Natural killer cell (primary cell): ENCODE measurements at regions not wholly inside any gene's neighbourhood (a gene's known extent, or its start where the extent isn't known, plus 50 kb on each side); places are given as distances from the start of the nearest gene placed in this dataset.

Experiments
- ATAC-seq, 3 donors: fragments of 150-1000 bp in 2 of 3; fragments of 200-7000 bp in 1 of 3; cut with Tn5 transposase; 1 replicate in 1 of 3; 2 replicates in 2 of 3; pipeline ENCODE4 v1.10.0; 2021; ENCODE audit warnings: mild to moderate bottlenecking in 2 of 3, moderate library complexity in 2 of 3
- DNase-seq, 2 donors: peaks; one replicate each; pipeline versions ENCODE4 v3.0.0 to v3.0.0-alpha.2; 2013 to 2021; ENCODE audit warnings: mixed read lengths in 1 of 2
- H3K27ac ChIP-seq: one replicate; pipeline ENCODE4 v1.5.1; 2013; ENCODE audit warnings: mild to moderate bottlenecking, low read length
- H3K27me3 ChIP-seq: one replicate; pipeline ENCODE4 v1.6.1; 2013; ENCODE audit warnings: low read length; ENCODE audit not compliant: control insufficient read depth, insufficient read depth
- H3K36me3 ChIP-seq: one replicate; pipeline ENCODE4 v1.6.1; 2013; ENCODE audit warnings: low read length; ENCODE audit not compliant: control insufficient read depth, insufficient read depth
- H3K4me1 ChIP-seq: one replicate; pipeline ENCODE4 v1.6.1; 2013; ENCODE audit warnings: low read length; ENCODE audit not compliant: control insufficient read depth, insufficient read depth
- H3K4me3 ChIP-seq: one replicate; pipeline ENCODE4 v1.5.1; 2013; ENCODE audit warnings: low read length
- H3K9me3 ChIP-seq: one replicate; pipeline ENCODE4 v1.6.1; 2013; ENCODE audit warnings: low read length; ENCODE audit not compliant: control insufficient read depth, insufficient read depth
- H3K27ac Mint-ChIP-seq, 2 donors: one replicate each; pipeline ENCODE4 v1.8.0; 2022; ENCODE audit warnings: mild to moderate bottlenecking in 2 of 2, mixed read lengths in 2 of 2, moderate library complexity in 1 of 2
- H3K27me3 Mint-ChIP-seq, 2 donors: one replicate each; pipeline ENCODE4 v1.8.0; 2022; ENCODE audit warnings: low read depth in 2 of 2, mixed read lengths in 2 of 2
- H3K36me3 Mint-ChIP-seq: one replicate; pipeline ENCODE4 v1.8.0; 2022; ENCODE audit warnings: mixed read lengths
- H3K4me1 Mint-ChIP-seq, 2 donors: one replicate each; pipeline ENCODE4 v1.8.0; 2022; ENCODE audit warnings: mixed read lengths in 2 of 2
- H3K4me3 Mint-ChIP-seq: one replicate; pipeline ENCODE4 v1.8.0; 2022; ENCODE audit warnings: mild to moderate bottlenecking, moderate library complexity, mixed read lengths
- H3K9me3 Mint-ChIP-seq, 2 donors: one replicate each; pipeline ENCODE4 v1.8.0; 2022; ENCODE audit warnings: mixed read lengths in 2 of 2
- WGBS: methylation state at CpG from one replicate; pipeline ENCODE4 v1.1.7; 2013; ENCODE audit warnings: missing lambda C conversion rate; ENCODE audit not compliant: insufficient coverage; 5-methylcytosine and 5-hydroxymethylcytosine counted together
- intact Hi-C: fragments of 100-400 bp; cut with micrococcal nuclease; formaldehyde crosslinking; loops from one replicate; pipeline ENCODE4 v1.14.2; 2022
- TF ChIP-seq, protein P1 (sequence below): fragments of 200-600 bp; IDR thresholded peaks from one replicate; pipeline ENCODE4 v1.8.0; 2022; ENCODE audit warnings: antibody characterized with exemption

DNA sequence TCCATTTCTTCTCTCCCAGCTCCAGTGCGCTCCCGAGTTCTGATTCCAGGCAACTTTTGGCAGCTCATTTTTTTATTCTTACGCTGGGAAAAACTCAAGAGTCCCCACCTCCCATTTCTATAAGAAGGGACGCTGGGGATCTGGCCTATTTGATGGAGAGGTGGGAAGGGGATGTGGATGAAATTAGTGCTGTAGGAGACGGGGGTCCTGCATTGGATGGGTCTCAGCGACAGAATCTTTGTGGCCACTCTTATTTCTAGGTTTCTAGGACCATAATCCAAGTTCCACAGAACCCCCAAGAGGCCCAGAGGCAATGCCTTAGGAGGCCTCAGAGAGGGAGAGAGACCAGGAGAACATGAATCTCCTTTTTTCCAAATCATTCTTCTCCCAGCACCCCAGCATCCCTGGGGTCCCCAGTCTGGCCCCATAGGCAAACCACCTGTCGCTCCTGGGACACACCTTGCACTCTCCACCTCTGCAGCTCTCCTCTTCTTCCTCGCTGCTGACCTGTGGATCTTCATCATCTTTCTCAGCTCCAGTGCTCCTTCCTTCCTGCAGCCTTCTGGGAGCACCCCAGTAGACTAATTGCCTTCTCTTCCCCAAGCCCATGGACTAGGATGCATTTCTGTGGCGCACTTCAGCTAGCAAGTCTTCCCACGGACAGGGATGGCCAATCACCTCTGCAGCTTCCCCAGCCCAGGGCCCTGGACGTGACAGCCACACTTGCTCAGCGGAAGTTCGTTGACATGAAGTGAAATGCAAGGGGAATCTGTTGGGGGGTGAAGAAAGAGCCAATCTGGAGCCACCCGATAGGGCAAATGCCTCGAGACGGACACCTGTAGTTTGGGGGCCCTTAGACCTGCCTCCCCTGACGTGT, 100.1 kb upstream of the ALDH1A3 start:
- H3K4me1 Mint-ChIP-seq: no peaks in the 10 kb centered on the region
- no peaks in the 10 kb centered on the region for H3K36me3 ChIP-seq
- no peak for ATAC-seq

DNA sequence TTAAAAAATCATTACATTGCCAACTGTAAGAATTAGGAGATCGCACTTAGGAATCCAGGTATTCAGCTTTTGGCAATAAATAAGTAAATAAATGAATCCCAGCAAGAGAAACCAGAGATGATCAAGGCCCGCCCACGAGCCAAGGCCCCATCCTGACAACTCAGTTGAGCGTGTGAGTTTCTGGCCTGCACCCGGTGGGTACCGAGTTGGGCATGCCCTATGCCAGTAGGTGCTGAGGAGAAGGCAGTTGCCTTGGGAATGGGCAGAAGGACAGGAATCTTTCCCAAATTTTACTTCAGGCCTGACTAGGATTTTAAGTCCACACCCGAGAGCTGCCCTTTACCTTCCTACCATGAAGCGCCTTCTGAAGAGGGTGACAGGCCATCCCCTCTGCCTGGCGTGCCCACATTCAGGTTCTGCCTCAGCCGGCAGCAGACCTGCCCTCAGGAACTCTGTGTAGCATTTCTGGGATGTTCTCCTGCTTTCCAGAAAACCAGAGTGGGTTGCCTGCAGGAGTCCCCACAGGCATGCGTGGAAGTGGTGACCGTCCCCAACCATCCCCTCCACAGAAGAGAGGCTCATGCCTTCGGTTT, 99.3 kb upstream of the ALDH1A3 start:
- DNase-seq (no peak), ATAC-seq (no peak)
- no peaks in the 10 kb centered on the region for H3K27me3 ChIP-seq
- TF ChIP-seq, protein P1, sequence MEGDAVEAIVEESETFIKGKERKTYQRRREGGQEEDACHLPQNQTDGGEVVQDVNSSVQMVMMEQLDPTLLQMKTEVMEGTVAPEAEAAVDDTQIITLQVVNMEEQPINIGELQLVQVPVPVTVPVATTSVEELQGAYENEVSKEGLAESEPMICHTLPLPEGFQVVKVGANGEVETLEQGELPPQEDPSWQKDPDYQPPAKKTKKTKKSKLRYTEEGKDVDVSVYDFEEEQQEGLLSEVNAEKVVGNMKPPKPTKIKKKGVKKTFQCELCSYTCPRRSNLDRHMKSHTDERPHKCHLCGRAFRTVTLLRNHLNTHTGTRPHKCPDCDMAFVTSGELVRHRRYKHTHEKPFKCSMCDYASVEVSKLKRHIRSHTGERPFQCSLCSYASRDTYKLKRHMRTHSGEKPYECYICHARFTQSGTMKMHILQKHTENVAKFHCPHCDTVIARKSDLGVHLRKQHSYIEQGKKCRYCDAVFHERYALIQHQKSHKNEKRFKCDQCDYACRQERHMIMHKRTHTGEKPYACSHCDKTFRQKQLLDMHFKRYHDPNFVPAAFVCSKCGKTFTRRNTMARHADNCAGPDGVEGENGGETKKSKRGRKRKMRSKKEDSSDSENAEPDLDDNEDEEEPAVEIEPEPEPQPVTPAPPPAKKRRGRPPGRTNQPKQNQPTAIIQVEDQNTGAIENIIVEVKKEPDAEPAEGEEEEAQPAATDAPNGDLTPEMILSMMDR: no peak
- Mint-ChIP-seq H3K4me1 (no peaks in the 10 kb centered on the region), H3K9me3 (no peaks in the 10 kb centered on the region), H3K27ac (no peak overlapping the region), H3K27me3 (peaks cover 0 to 5% of the 10 kb centered on the region in 2 donors), H3K4me3 (no peak overlapping the region), H3K36me3 (no peaks in the 10 kb centered on the region)
- 83% methylated on average over 12 of the region's 13 CpGs for WGBS
- H3K4me1 ChIP-seq: no peaks in the 10 kb centered on the region
- no peak overlapping the region for H3K27ac ChIP-seq
- no peak overlapping the region for H3K4me3 ChIP-seq
- H3K36me3 ChIP-seq: no peaks in the 10 kb centered on the region
- H3K9me3 ChIP-seq: no peaks in the 10 kb centered on the region
- intact Hi-C loops: no loop called here

More for the DNA sequence above, 100.1 kb upstream of the ALDH1A3 start:
- no peak overlapping the region for H3K27ac Mint-ChIP-seq
- TF ChIP-seq, protein P1: no peak
- Histone ChIP-seq H3K27ac (no peak overlapping the region), H3K9me3 (no peaks in the 10 kb centered on the region), H3K4me1 (no peaks in the 10 kb centered on the region), H3K27me3 (no peaks in the 10 kb centered on the region), H3K4me3 (no peak overlapping the region)
- H3K4me3 Mint-ChIP-seq: no peak overlapping the region
- intact Hi-C loops: no loop called here
- no peaks in the 10 kb centered on the region for H3K36me3 Mint-ChIP-seq
- WGBS: 82% methylated on average over 15 of the region's 17 CpGs
- peaks cover 0 to 5% of the 10 kb centered on the region in 2 donors for H3K27me3 Mint-ChIP-seq
- DNase-seq: no peak
- H3K9me3 Mint-ChIP-seq: no peaks in the 10 kb centered on the region

DNA sequence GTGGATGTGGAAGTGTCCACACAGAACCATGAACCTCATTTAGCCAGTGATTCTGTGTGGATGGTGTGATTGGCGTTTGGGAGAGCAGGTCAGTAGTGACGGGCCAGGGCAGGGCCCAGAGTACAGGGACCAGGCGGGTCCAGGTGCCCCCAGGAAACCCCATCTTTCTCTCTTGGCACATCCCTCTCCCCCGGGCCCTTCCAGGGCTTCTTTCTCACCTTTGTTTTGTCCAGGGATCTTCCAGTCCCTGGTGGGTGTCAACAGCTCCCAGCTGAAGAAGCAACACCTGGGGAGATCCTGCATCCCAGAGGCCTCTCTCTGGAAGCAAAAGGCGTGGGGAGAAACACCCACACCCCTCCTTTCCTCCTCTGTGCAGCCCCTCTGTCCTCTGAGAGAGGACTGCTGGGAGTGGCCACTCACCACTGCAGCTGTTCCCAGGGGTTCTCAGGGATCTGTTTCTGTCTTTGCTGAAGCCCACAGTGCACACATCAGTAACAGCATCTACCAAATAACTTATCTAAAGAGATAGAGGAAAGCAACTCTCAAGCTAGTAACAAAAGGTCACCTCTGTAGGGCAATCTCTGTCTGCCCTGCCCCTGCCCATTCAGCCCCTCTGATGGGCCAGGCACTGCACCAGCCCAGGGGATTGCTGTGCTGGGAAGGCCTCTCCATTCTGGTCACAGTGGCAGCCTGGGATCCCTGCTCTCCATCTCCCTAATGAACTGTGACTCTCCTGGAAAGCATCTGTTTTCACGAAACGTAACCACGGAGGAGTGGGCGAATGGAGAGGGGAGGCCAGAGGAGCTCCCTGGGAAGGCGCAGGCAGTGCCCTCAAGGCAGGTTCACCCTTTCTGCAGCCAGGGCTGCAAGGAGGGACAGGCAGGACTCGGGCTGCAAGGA, 98.3 kb upstream of the ALDH1A3 start:
- Mint-ChIP-seq H3K36me3 (no peaks in the 10 kb centered on the region), H3K9me3 (no peaks in the 10 kb centered on the region), H3K27me3 (peaks cover 0 to 5% of the 10 kb centered on the region in 2 donors), H3K4me1 (no peaks in the 10 kb centered on the region), H3K27ac (no peak overlapping the region), H3K4me3 (no peak overlapping the region)
- Histone ChIP-seq H3K9me3 (no peaks in the 10 kb centered on the region), H3K4me1 (no peaks in the 10 kb centered on the region), H3K4me3 (no peak overlapping the region), H3K36me3 (no peaks in the 10 kb centered on the region), H3K27ac (no peak overlapping the region), H3K27me3 (no peaks in the 10 kb centered on the region)
- intact Hi-C loops: no loop called here
- TF ChIP-seq, protein P1: no peak
- DNase-seq: no peak
- 82% methylated on average over 11 of the region's 11 CpGs for WGBS
- no peak for ATAC-seq
